ENCODE measurements at regions not wholly inside any gene's neighbourhood (a gene's known extent, or its start where the extent isn't known, plus 50 kb on each side); places are given as distances from the start of the nearest gene placed in this dataset.

- no peaks in the 10 kb centered on the region for H3K4me1 Mint-ChIP-seq (ENCODE audit: low read depth, unreplicated experiment)
- intact Hi-C loops (cut with micrococcal nuclease; ENCODE audit: unreplicated experiment) = no loop called here
- H3K9me3 ChIP-seq = no peaks in the 10 kb centered on the region
- H3K27me3 Mint-ChIP-seq (ENCODE audit: insufficient read depth, unreplicated experiment) = no peaks in the 10 kb centered on the region
- no peak overlapping the region for H3K27ac Mint-ChIP-seq (ENCODE audit: unreplicated experiment)
- no TSS peak for BruUV-seq (replicated peaks)
- peaks cover 13% of the 10 kb centered on the region for H3K9me3 Mint-ChIP-seq (ENCODE audit: unreplicated experiment)
- no peak overlapping the region for H3K4me3 Mint-ChIP-seq (ENCODE audit: unreplicated experiment)
- no peak for DNase-seq
- no peaks in the 10 kb centered on the region for H3K4me1 ChIP-seq
- no peaks in the 10 kb centered on the region for H3K27me3 ChIP-seq (replicated peaks; ENCODE audit: control insufficient read depth, insufficient read depth, low read length)
- no peak for TF ChIP-seq CTCF (IDR thresholded peaks at IDR 0.05; ENCODE audit: insufficient read depth in 1 of 2, low read depth in 1 of 2, low read length in 1 of 2, severe bottlenecking in 1 of 2, unreplicated experiment in 1 of 2)
- no peak overlapping the region for H3K4me3 ChIP-seq (ENCODE audit: low read depth, low read length)
- ChIA-PET CTCF (no interaction called here), POLR2A (no interaction called here)
- no peaks in the 10 kb centered on the region for H3K36me3 ChIP-seq (ENCODE audit: control insufficient read depth, insufficient read depth, low read length)
- no peaks in the 10 kb centered on the region for H3K36me3 Mint-ChIP-seq (ENCODE audit: insufficient read depth, unreplicated experiment)
Measured at GRCh38 chr13:73355134-73355533, 296.3 kb downstream of the KLF5 start.

DNA sequence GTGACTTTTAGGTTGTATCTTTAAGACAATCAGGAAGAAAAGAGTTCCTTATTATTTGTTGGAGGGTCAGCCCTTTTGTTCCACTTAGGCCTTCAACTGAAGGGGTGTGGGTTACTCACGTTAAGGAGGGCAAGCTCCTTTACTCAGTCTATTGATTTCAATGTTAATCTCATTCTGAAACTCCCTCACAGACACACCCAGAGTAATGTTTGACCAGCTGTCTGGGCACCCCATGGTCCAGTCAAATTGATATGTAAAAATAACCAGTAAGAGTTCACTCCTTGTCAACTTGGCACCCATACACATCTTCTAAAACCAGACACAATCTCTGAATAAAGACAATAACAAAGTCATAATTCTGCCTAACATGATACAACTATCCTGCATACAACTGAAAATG is 292.9 kb downstream of the KLF5 start:
- no peak overlapping the region for H3K27ac Mint-ChIP-seq (ENCODE audit: unreplicated experiment)
- intact Hi-C loops (cut with micrococcal nuclease; ENCODE audit: unreplicated experiment) = no loop called here
- Histone ChIP-seq H3K4me1 (no peaks in the 10 kb centered on the region), H3K4me3 (ENCODE audit: low read depth, low read length) (no peak overlapping the region), H3K9me3 (no peaks in the 10 kb centered on the region), H3K36me3 (ENCODE audit: control insufficient read depth, insufficient read depth, low read length) (no peaks in the 10 kb centered on the region), H3K27me3 (replicated peaks; ENCODE audit: control insufficient read depth, insufficient read depth, low read length) (no peaks in the 10 kb centered on the region)
- ChIA-PET CTCF (no interaction called here), POLR2A (no interaction called here)
- TF ChIP-seq CTCF (IDR thresholded peaks at IDR 0.05; ENCODE audit: insufficient read depth in 1 of 2, low read depth in 1 of 2, low read length in 1 of 2, severe bottlenecking in 1 of 2, unreplicated experiment in 1 of 2) = no peak
- DNase-seq = no peak
- H3K4me3 Mint-ChIP-seq (ENCODE audit: unreplicated experiment) = no peak overlapping the region
- no peaks in the 10 kb centered on the region for H3K36me3 Mint-ChIP-seq (ENCODE audit: insufficient read depth, unreplicated experiment)
- H3K9me3 Mint-ChIP-seq (ENCODE audit: unreplicated experiment) = peaks cover 11% of the 10 kb centered on the region
- H3K4me1 Mint-ChIP-seq (ENCODE audit: low read depth, unreplicated experiment) = no peaks in the 10 kb centered on the region
- H3K27me3 Mint-ChIP-seq (ENCODE audit: insufficient read depth, unreplicated experiment) = no peaks in the 10 kb centered on the region
- no TSS peak for BruUV-seq (replicated peaks)

GRCh38 chr13:73341748-73342147 is 282.9 kb downstream of the KLF5 start:
- DNase-seq = no peak
- H3K36me3 Mint-ChIP-seq (ENCODE audit: insufficient read depth, unreplicated experiment) = no peaks in the 10 kb centered on the region
- TF ChIP-seq CTCF (IDR thresholded peaks at IDR 0.05; ENCODE audit: insufficient read depth in 1 of 2, low read depth in 1 of 2, low read length in 1 of 2, severe bottlenecking in 1 of 2, unreplicated experiment in 1 of 2) = no peak
- ChIA-PET CTCF (no interaction called here), POLR2A (no interaction called here)
- Histone ChIP-seq H3K4me3 (ENCODE audit: low read depth, low read length) (no peak overlapping the region), H3K9me3 (no peaks in the 10 kb centered on the region), H3K27me3 (replicated peaks; ENCODE audit: control insufficient read depth, insufficient read depth, low read length) (no peaks in the 10 kb centered on the region), H3K36me3 (ENCODE audit: control insufficient read depth, insufficient read depth, low read length) (no peaks in the 10 kb centered on the region), H3K4me1 (0 out of 2 replicates have a peak, but pooled peaks cover 5% of the 10 kb centered on the region)
- no peak overlapping the region for H3K4me3 Mint-ChIP-seq (ENCODE audit: unreplicated experiment)
- no peaks in the 10 kb centered on the region for H3K27me3 Mint-ChIP-seq (ENCODE audit: insufficient read depth, unreplicated experiment)
- peaks cover 5% of the 10 kb centered on the region for H3K4me1 Mint-ChIP-seq (ENCODE audit: low read depth, unreplicated experiment)
- H3K9me3 Mint-ChIP-seq (ENCODE audit: unreplicated experiment) = peaks cover 9% of the 10 kb centered on the region
- BruUV-seq (replicated peaks) = no TSS peak
- H3K27ac Mint-ChIP-seq (ENCODE audit: unreplicated experiment) = no peak overlapping the region
- intact Hi-C loops (cut with micrococcal nuclease; ENCODE audit: unreplicated experiment) = no loop called here

Measured in Caco-2 (cell line).